ENCODE measurements at regions not wholly inside any gene's neighbourhood (a gene's known extent, or its start where the extent isn't known, plus 50 kb on each side); places are given as distances from the start of the nearest gene placed in this dataset.
"Not testable (repeated sequence)": the region's sequence is repeated elsewhere in the genome, so short reads cannot be mapped to it uniquely, and the experiment has no call there.

- not testable (repeated sequence) for DNase-seq
Measured at GRCh38 chr4:154907345-154908045, 126.4 kb downstream of the RBM46 start.

GRCh38 chr4:154908168-154908567 lies 127.1 kb downstream of the RBM46 start:
- no peak for DNase-seq

- DNase-seq: no peak
Measured at GRCh38 chr4:154911097-154911496, 130.0 kb downstream of the RBM46 start.

GRCh38 chr4:154911608-154912098 lies 130.6 kb downstream of the RBM46 start:
- DNase-seq: no peak

GRCh38 chr4:154916068-154916467 lies 135.0 kb downstream of the RBM46 start:
- no peak for DNase-seq

GRCh38 chr4:154927126-154927680 lies 146.1 kb downstream of the RBM46 start:
- no peak for DNase-seq

- no peak for DNase-seq
Measured at GRCh38 chr4:154928640-154929257, 147.7 kb downstream of the RBM46 start.

- no peak for DNase-seq
Measured at GRCh38 chr4:154936873-154937272, 155.8 kb downstream of the RBM46 start.

- DNase-seq: no peak
Measured at GRCh38 chr4:154939851-154940250, 158.8 kb downstream of the RBM46 start.

GRCh38 chr4:154942176-154942575 lies 161.1 kb downstream of the RBM46 start:
- DNase-seq: no peak

- DNase-seq: no peak
Measured at GRCh38 chr4:154944996-154945395, 163.9 kb downstream of the RBM46 start.

GRCh38 chr4:154946113-154946512 lies 165.0 kb downstream of the RBM46 start:
- no peak for DNase-seq

- no peak for DNase-seq
Measured at GRCh38 chr4:154953691-154954090, 172.6 kb downstream of the RBM46 start.

- no peak for DNase-seq
Measured at GRCh38 chr4:154954117-154954516, 173.0 kb downstream of the RBM46 start.

GRCh38 chr4:154958121-154958520 lies 177.0 kb downstream of the RBM46 start:
- no peak for DNase-seq

GRCh38 chr4:154958621-154959358 lies 177.7 kb downstream of the RBM46 start:
- no peak for DNase-seq

GRCh38 chr4:154959756-154960155 lies 178.7 kb downstream of the RBM46 start:
- DNase-seq: no peak

- no peak for DNase-seq
Measured at GRCh38 chr4:154960476-154960875, 179.4 kb downstream of the RBM46 start.

GRCh38 chr4:154961263-154961662 lies 180.2 kb downstream of the RBM46 start:
- DNase-seq: no peak

GRCh38 chr4:154973244-154974035 lies 192.4 kb downstream of the RBM46 start:
- DNase-seq: no peak

- no peak for DNase-seq
Measured at GRCh38 chr4:154977228-154977627, 196.2 kb downstream of the RBM46 start.

GRCh38 chr4:154982187-154983047 lies 201.3 kb downstream of the RBM46 start:
- peak; percentile 8 for DNase-seq
